ENCODE measurements at regions not wholly inside any gene's neighbourhood (a gene's known extent, or its start where the extent isn't known, plus 50 kb on each side); places are given as distances from the start of the nearest gene placed in this dataset.

DNA sequence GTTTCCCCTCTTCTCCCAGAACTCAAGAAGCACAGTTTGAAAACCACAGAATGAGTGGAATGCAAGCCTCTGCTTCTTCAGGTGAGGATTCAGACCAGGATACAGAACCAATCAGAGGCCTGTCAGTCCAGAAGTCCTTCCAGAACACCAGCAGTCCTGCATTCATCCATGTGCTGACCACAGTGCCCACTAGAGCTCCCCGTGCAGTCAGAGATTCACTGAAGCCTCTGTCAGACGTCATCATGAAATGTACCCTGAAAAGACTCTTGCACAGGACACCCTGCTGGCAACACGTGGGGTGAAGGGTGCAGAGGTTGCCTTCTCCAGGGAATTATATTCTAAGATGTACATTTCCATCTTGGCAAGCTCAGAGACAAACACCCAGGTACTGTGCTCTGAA lies 75.9 kb upstream of the LSM6 start:
- Mint-ChIP-seq H3K27me3 (ENCODE audit: low read depth) (no peaks in the 10 kb centered on the region), H3K4me1 (ENCODE audit: low read depth) (peaks cover 3% of the 10 kb centered on the region), H3K36me3 (ENCODE audit: low read depth) (no peaks in the 10 kb centered on the region), H3K4me3 (no peak overlapping the region), H3K27ac (no peak overlapping the region), H3K9me3 (no peaks in the 10 kb centered on the region)
- no peak for DNase-seq (ENCODE audit: low spot score)

DNA sequence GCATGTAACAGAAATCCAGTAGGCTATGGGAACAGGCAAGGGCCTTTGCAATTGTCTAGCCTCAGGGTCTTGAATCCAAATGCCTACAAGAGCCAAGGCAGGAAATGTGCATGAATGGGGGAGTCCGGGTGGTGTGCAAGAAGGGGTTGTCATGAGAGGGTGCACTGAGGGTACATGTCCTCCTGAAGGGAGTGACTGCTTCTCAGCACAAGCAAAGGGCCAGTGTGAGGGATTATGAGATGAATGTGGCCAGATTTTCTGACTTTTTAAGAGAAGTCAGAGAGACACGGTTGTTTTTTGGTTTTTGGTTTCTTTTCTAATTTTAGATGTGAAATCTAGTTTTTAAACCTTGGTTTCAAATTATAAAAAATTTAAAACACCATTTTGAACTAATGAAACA lies 76.5 kb upstream of the LSM6 start:
- no peak overlapping the region for H3K4me3 Mint-ChIP-seq
- H3K27me3 Mint-ChIP-seq (ENCODE audit: low read depth): peaks cover under 1% of the 10 kb centered on the region

GRCh38 chr4:146098397-146098796 lies 77.1 kb upstream of the LSM6 start:
- Mint-ChIP-seq H3K27ac (no peak overlapping the region), H3K9me3 (no peaks in the 10 kb centered on the region), H3K4me3 (no peak overlapping the region), H3K27me3 (ENCODE audit: low read depth) (peaks cover 4% of the 10 kb centered on the region), H3K4me1 (ENCODE audit: low read depth) (peaks cover 3% of the 10 kb centered on the region), H3K36me3 (ENCODE audit: low read depth) (no peaks in the 10 kb centered on the region)
- no peak for DNase-seq (ENCODE audit: low spot score)

More for the DNA sequence above, 76.5 kb upstream of the LSM6 start:
- H3K36me3 Mint-ChIP-seq (ENCODE audit: low read depth): no peaks in the 10 kb centered on the region
- no peak for DNase-seq (ENCODE audit: low spot score)
- H3K27ac Mint-ChIP-seq: no peak overlapping the region
- peaks cover 3% of the 10 kb centered on the region for H3K4me1 Mint-ChIP-seq (ENCODE audit: low read depth)
- H3K9me3 Mint-ChIP-seq: no peaks in the 10 kb centered on the region

DNA sequence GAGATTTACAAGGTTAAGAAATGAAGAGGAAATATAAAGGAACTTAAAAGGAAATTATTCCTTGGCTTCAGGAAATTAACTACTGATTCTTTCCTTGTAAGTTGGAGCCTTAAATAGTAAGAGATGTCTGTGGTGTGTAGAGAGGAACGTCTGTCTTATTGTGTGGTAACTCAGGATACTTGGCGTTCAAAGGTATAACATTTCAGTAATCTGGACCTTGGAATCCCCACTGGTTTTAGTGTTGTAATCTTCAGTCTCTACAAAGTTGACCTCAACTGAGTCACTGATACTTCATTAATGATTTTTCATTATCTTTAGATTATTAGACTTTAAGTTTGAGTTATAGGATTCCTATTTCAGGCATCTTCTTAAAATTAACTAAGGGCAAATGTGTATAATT lies 79.1 kb upstream of the LSM6 start:
- H3K27me3 Mint-ChIP-seq (ENCODE audit: low read depth): peaks cover 9% of the 10 kb centered on the region
- peaks cover 3% of the 10 kb centered on the region for H3K4me1 Mint-ChIP-seq (ENCODE audit: low read depth)
- no peak overlapping the region for H3K4me3 Mint-ChIP-seq

DNA sequence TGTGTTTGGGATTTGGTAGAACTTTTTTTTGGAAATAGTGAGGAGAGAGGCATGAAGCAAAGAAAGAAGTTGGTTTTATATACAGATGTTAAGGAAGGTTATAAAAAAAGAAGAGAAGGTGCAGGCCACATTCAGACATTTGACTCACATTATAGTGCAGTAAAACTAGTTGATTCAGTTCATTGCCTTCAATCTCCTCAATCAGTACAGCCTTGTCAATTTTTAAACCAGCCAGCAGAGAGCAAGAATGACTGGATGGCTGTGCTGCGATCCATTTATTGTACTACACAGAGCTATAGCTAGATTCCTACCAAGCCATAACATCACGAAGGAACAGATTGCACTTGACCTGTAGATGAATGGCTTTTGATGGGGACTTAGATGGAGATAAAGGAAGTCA lies 79.7 kb upstream of the LSM6 start:
- Mint-ChIP-seq H3K4me3 (no peak overlapping the region), H3K9me3 (no peaks in the 10 kb centered on the region), H3K27me3 (ENCODE audit: low read depth) (peaks cover 9% of the 10 kb centered on the region), H3K36me3 (ENCODE audit: low read depth) (no peaks in the 10 kb centered on the region), H3K27ac (no peak overlapping the region), H3K4me1 (ENCODE audit: low read depth) (peaks cover 3% of the 10 kb centered on the region)
- no peak for DNase-seq (ENCODE audit: low spot score)

More for the DNA sequence above, 79.1 kb upstream of the LSM6 start:
- Mint-ChIP-seq H3K36me3 (ENCODE audit: low read depth) (no peaks in the 10 kb centered on the region), H3K9me3 (no peaks in the 10 kb centered on the region), H3K27ac (no peak overlapping the region)
- no peak for DNase-seq (ENCODE audit: low spot score)

DNA sequence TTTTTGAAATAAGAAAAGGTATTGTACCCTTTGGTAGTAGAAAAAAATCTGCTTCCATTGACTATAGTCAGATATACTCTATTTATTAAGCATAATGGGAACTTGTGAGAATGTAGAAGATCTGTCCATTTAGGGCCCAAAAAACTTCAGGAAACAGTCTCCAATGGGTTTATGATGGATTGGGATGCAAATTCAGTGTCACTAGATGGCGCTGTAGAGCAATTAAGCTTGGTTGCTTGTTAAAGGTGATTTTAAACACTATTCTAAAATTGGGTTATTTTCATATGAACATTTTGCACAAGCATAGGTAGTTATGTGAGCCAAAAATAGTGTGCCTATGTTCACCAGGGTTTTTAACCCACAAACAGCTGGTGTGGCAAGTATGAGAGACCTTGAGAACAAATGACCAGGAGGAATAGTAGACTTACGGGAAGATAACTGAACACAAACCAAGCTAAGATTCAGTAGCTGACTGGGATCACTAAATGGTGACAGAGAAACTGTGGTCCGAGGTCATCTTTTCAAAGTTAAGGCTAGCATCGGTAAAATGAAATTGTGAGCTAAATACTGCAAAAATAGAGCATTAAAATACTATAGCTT lies 80.3 kb upstream of the LSM6 start:
- DNase-seq (ENCODE audit: low spot score): peak; percentile 17
- H3K27ac Mint-ChIP-seq: no peak overlapping the region
- H3K4me1 Mint-ChIP-seq (ENCODE audit: low read depth): peaks cover 3% of the 10 kb centered on the region
- H3K4me3 Mint-ChIP-seq: no peak overlapping the region
- no peaks in the 10 kb centered on the region for H3K9me3 Mint-ChIP-seq
- peaks cover 11% of the 10 kb centered on the region for H3K27me3 Mint-ChIP-seq (ENCODE audit: low read depth)
- no peaks in the 10 kb centered on the region for H3K36me3 Mint-ChIP-seq (ENCODE audit: low read depth)

DNA sequence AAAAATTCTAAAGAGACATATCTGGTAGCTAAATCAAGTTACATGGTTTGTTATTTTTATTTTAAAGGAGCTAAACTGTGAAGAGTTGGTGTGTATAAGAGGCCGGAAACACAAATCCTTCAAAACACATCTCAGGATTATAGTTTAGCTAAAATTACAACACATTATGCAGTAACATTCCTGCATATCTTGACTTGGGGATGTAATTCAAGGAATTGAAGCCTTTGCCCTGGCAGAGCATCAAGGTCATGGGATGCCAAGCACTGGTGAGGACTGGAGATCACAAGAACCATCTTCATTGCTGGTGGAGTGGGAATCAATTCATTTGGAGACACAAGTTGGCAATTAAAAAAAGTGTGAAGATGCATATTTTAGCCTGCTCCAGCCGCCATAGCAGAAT lies 86.8 kb upstream of the LSM6 start:
- H3K36me3 Mint-ChIP-seq (ENCODE audit: low read depth): no peaks in the 10 kb centered on the region
- H3K9me3 Mint-ChIP-seq: no peaks in the 10 kb centered on the region
- no peak overlapping the region for H3K27ac Mint-ChIP-seq
- H3K27me3 Mint-ChIP-seq (ENCODE audit: low read depth): peaks cover 18% of the 10 kb centered on the region
- no peaks in the 10 kb centered on the region for H3K4me1 Mint-ChIP-seq (ENCODE audit: low read depth)
- DNase-seq (ENCODE audit: low spot score): no peak
- H3K4me3 Mint-ChIP-seq: no peak overlapping the region

GRCh38 chr4:146087856-146088255 lies 87.7 kb upstream of the LSM6 start:
- no peaks in the 10 kb centered on the region for H3K4me1 Mint-ChIP-seq (ENCODE audit: low read depth)
- no peaks in the 10 kb centered on the region for H3K9me3 Mint-ChIP-seq
- no peak overlapping the region for H3K27ac Mint-ChIP-seq
- no peak overlapping the region for H3K4me3 Mint-ChIP-seq
- DNase-seq (ENCODE audit: low spot score): no peak
- H3K36me3 Mint-ChIP-seq (ENCODE audit: low read depth): no peaks in the 10 kb centered on the region
- peaks cover 17% of the 10 kb centered on the region for H3K27me3 Mint-ChIP-seq (ENCODE audit: low read depth)

- H3K36me3 Mint-ChIP-seq (ENCODE audit: low read depth): no peaks in the 10 kb centered on the region
- no peak overlapping the region for H3K4me3 Mint-ChIP-seq
- no peak for DNase-seq (ENCODE audit: low spot score)
- no peaks in the 10 kb centered on the region for H3K9me3 Mint-ChIP-seq
- H3K4me1 Mint-ChIP-seq (ENCODE audit: low read depth): no peaks in the 10 kb centered on the region
- peaks cover 7% of the 10 kb centered on the region for H3K27me3 Mint-ChIP-seq (ENCODE audit: low read depth)
- H3K27ac Mint-ChIP-seq: no peak overlapping the region
These were observed 99.4 kb upstream of the LSM6 start for GRCh38 chr4:146076081-146076480.

- Mint-ChIP-seq H3K36me3 (ENCODE audit: low read depth) (no peaks in the 10 kb centered on the region), H3K27me3 (ENCODE audit: low read depth) (peaks cover 4% of the 10 kb centered on the region), H3K9me3 (no peaks in the 10 kb centered on the region), H3K4me1 (ENCODE audit: low read depth) (no peaks in the 10 kb centered on the region), H3K27ac (no peak overlapping the region), H3K4me3 (no peak overlapping the region)
- no peak for DNase-seq (ENCODE audit: low spot score)
These were observed 102.0 kb upstream of the LSM6 start for GRCh38 chr4:146073517-146073916.

GRCh38 chr4:146072376-146072775 lies 103.1 kb upstream of the LSM6 start:
- no peak overlapping the region for H3K4me3 Mint-ChIP-seq
- DNase-seq (ENCODE audit: low spot score): no peak
- no peak overlapping the region for H3K27ac Mint-ChIP-seq
- no peaks in the 10 kb centered on the region for H3K4me1 Mint-ChIP-seq (ENCODE audit: low read depth)
- H3K36me3 Mint-ChIP-seq (ENCODE audit: low read depth): no peaks in the 10 kb centered on the region
- H3K9me3 Mint-ChIP-seq: no peaks in the 10 kb centered on the region
- peaks cover 4% of the 10 kb centered on the region for H3K27me3 Mint-ChIP-seq (ENCODE audit: low read depth)

GRCh38 chr4:146071390-146071789 lies 104.1 kb upstream of the LSM6 start:
- Mint-ChIP-seq H3K27ac (no peak overlapping the region), H3K36me3 (ENCODE audit: low read depth) (no peaks in the 10 kb centered on the region), H3K4me1 (ENCODE audit: low read depth) (no peaks in the 10 kb centered on the region), H3K27me3 (ENCODE audit: low read depth) (peaks cover 4% of the 10 kb centered on the region), H3K4me3 (no peak overlapping the region), H3K9me3 (no peaks in the 10 kb centered on the region)
- no peak for DNase-seq (ENCODE audit: low spot score)

DNA sequence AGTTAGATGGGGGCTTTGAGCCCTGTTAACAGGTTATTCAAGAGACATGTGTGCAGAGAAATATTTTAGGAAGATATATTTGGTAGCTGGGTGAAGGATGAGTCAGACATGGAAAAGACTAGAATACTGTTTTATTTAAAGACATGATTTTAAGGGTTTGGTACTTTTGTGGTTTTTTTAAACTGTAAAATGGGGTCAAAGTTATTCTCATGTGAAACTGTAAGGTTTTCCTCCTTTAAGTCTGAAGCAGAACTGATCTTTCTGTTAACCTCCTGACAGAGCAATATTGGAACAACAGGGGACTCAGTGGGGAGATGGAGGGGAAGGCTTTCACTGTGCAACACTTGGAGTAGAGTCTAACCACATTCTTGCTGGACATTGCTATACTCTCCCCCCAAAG lies 112.4 kb upstream of the LSM6 start:
- H3K4me3 Mint-ChIP-seq: no peak overlapping the region
- H3K4me1 Mint-ChIP-seq (ENCODE audit: low read depth): peaks cover 2% of the 10 kb centered on the region
- H3K27me3 Mint-ChIP-seq (ENCODE audit: low read depth): no peaks in the 10 kb centered on the region

DNA sequence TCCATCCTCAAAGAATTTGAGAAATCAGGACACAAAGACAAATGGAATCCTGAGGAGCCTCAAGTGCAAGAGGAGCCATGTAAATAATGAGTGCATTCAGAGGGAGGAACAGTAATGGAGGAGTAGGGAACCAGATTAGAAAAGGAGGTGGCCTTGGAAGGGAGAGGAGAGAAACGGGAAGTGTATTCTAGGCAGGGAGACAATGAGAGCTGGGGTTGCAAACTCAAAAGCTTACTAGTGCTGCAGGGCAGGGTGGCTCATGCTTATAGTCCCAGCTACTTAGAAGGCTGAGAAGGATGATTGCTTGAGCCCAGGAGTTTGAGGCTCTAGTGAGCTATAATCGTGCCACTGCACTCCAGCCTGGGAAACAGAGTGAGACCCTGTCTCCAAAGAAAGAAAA lies 113.2 kb upstream of the LSM6 start:
- Mint-ChIP-seq H3K4me1 (ENCODE audit: low read depth) (peaks cover 2% of the 10 kb centered on the region), H3K4me3 (no peak overlapping the region), H3K27ac (no peak overlapping the region), H3K36me3 (ENCODE audit: low read depth) (no peaks in the 10 kb centered on the region), H3K27me3 (ENCODE audit: low read depth) (no peaks in the 10 kb centered on the region), H3K9me3 (no peaks in the 10 kb centered on the region)
- no peak for DNase-seq (ENCODE audit: low spot score)

More for the DNA sequence above, 112.4 kb upstream of the LSM6 start:
- H3K36me3 Mint-ChIP-seq (ENCODE audit: low read depth): no peaks in the 10 kb centered on the region
- no peak overlapping the region for H3K27ac Mint-ChIP-seq
- no peaks in the 10 kb centered on the region for H3K9me3 Mint-ChIP-seq
- no peak for DNase-seq (ENCODE audit: low spot score)

DNA sequence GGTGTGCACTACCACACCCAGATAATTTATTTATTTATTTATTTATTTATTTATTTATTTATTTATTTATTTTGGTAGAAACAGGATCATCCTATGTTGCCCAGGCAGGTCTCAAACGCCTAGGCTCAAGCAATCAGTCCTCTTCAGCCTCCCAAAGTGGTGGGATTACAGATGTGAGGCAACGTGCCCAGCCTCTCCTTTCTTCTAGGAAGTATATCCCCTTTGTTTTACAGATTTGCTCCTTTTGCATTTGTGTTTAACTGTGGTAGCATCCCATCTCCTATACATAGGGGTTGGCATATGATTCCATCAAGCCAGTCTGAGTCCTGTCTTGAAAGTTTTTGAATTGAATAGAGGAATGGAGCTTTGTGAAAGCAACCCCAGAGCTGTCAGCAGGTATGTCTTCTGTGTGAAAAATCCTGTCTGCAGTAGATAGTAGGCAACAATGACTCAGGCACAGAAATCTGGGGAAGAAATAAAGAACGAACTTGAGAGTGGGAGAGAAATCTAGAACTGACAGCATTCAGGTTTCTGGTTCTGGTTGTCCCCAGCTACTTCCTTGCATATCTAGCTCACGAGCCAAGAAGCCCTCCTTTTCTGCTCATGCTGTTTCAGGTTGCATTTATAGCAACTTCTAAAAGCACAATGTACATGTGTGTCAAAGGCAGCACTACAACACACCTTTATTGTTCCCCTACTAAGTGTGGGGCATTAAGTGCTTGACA lies 113.7 kb upstream of the LSM6 start:
- no peaks in the 10 kb centered on the region for H3K9me3 Mint-ChIP-seq
- no peaks in the 10 kb centered on the region for H3K27me3 Mint-ChIP-seq (ENCODE audit: low read depth)
- peaks cover 2% of the 10 kb centered on the region for H3K4me1 Mint-ChIP-seq (ENCODE audit: low read depth)
- H3K27ac Mint-ChIP-seq: no peak overlapping the region
- DNase-seq (ENCODE audit: low spot score): no peak
- H3K36me3 Mint-ChIP-seq (ENCODE audit: low read depth): no peaks in the 10 kb centered on the region
- no peak overlapping the region for H3K4me3 Mint-ChIP-seq

Measured in T-helper 2 cell treated with Interferon-gamma antibody and Interleukin-4, amounts not matched to agents 5 μg/mL and 100 μg/mL, for 36 hours (primary cell).